ENCODE measurements at regions not wholly inside any gene's neighbourhood (a gene's known extent, or its start where the extent isn't known, plus 50 kb on each side); places are given as distances from the start of the nearest gene placed in this dataset.

- in situ Hi-C loops (cut with MboI; ENCODE audit: low sequenced_read_pairs) (no loop called here), intact Hi-C loops (cut with micrococcal nuclease) (no loop called here), dilution Hi-C loops (cut with HindIII; ENCODE audit: low sequenced_read_pairs, unreplicated experiment) (no loop called here)
- no peak overlapping the region for H3K9ac ChIP-seq (ENCODE audit: low read depth, low read length)
- no peaks in the 10 kb centered on the region for H3K4me1 ChIP-seq (ENCODE audit: control insufficient read depth, insufficient read depth, low read length)
- no peaks in the 10 kb centered on the region for H3K9me1 ChIP-seq (ENCODE audit: insufficient read depth, low read length)
- no peak overlapping the region for H3K4ac ChIP-seq (ENCODE audit: low read depth, low read length)
- H3K27me3 ChIP-seq (ENCODE audit: control insufficient read depth, insufficient read depth, low read length): no peaks in the 10 kb centered on the region
- no TSS peak for BruUV-seq (replicated peaks)
- no peak overlapping the region for H3K4me2 ChIP-seq (ENCODE audit: low read depth, low read length)
- no peak overlapping the region for H4K8ac ChIP-seq (ENCODE audit: low read depth in 2 of 2, low read length in 2 of 2)
- ATAC-seq (ENCODE audit: low read depth) (no peak), DNase-seq (no peak)
- no peaks in the 10 kb centered on the region for H3K36me3 ChIP-seq (ENCODE audit: control insufficient read depth, insufficient read depth, low read length)
- H2BK120ac ChIP-seq (ENCODE audit: low read depth, low read length): no peak overlapping the region
- H3K14ac ChIP-seq (replicated peaks; ENCODE audit: low read depth, low read length): no peak overlapping the region
- no peaks in the 10 kb centered on the region for H3K9me3 ChIP-seq (ENCODE audit: control insufficient read depth, insufficient read depth, low read length)
- ChIA-PET POLR2A (ENCODE audit: unreplicated experiment) (no interaction called here), CTCF (no interaction called here)
- no peak overlapping the region for H2BK15ac ChIP-seq (ENCODE audit: low read depth, low read length)
- no peak overlapping the region for H2AFZ ChIP-seq (replicated peaks; ENCODE audit: low read length, poor library complexity)
- H4K20me1 ChIP-seq (ENCODE audit: insufficient read depth, low read length): no peaks in the 10 kb centered on the region
- no peak overlapping the region for H3K18ac ChIP-seq (ENCODE audit: low read depth, low read length)
- no peak overlapping the region for H2BK5ac ChIP-seq (ENCODE audit: low read depth, low read length, poor library complexity, severe bottlenecking)
- H4K91ac ChIP-seq (ENCODE audit: insufficient read depth, low read depth, low read length): no peak overlapping the region
- H4K5ac ChIP-seq (ENCODE audit: low read depth, low read length): no peak overlapping the region
- no peak overlapping the region for H3K4me3 ChIP-seq (ENCODE audit: insufficient read depth, low read depth, low read length)
- H3K79me1 ChIP-seq (ENCODE audit: low read depth in 1 of 2, low read length in 2 of 2): no peaks in the 10 kb centered on the region
- no peak overlapping the region for H2AK9ac ChIP-seq (replicated peaks; ENCODE audit: low read depth, low read length, poor library complexity)
- H3K23ac ChIP-seq (ENCODE audit: low read depth, low read length): no peak overlapping the region
- no peak overlapping the region for H3K56ac ChIP-seq (ENCODE audit: extremely low read depth, insufficient read depth, low read length)
- TF ChIP-seq USF2 (IDR thresholded peaks at IDR 0.05; ENCODE audit: low read depth, low read length): no peak
- no peak for TF ChIP-seq POLR2A (IDR thresholded peaks at IDR 0.05; ENCODE audit: low read depth, low read length)
- no peak for TF ChIP-seq CHD1 (IDR thresholded peaks at IDR 0.05; ENCODE audit: low read depth, low read length)
- no peak for TF ChIP-seq RCOR1 (IDR thresholded peaks at IDR 0.05; ENCODE audit: insufficient replicate concordance, low read length)
- TF ChIP-seq FOS (IDR thresholded peaks at IDR 0.05; ENCODE audit: low read depth, low read length): no peak
- TF ChIP-seq BHLHE40 (IDR thresholded peaks at IDR 0.05; ENCODE audit: low read depth, low read length): no peak
- TF ChIP-seq NFE2L2 (IDR thresholded peaks at IDR 0.05; ENCODE audit: low read depth, low read length): no peak
- no peak for TF ChIP-seq MAZ (IDR thresholded peaks at IDR 0.05; ENCODE audit: borderline replicate concordance, low read depth, low read length)
- TF ChIP-seq ELK1 (IDR thresholded peaks at IDR 0.05; ENCODE audit: borderline replicate concordance, low read depth, low read length): no peak
- TF ChIP-seq RAD21 (IDR thresholded peaks at IDR 0.05; ENCODE audit: low read length): no peak
- no peak for TF ChIP-seq RFX5 (IDR thresholded peaks at IDR 0.05; ENCODE audit: low read depth, low read length)
- TF ChIP-seq MXI1 (IDR thresholded peaks at IDR 0.05; ENCODE audit: borderline replicate concordance, low read depth, low read length): no peak
- H2BK20ac ChIP-seq (ENCODE audit: low read depth, low read length): no peak overlapping the region
- no peak overlapping the region for H2AK5ac ChIP-seq (ENCODE audit: low read depth, low read length)
- H3K27ac ChIP-seq (ENCODE audit: insufficient read depth, low read length): no peak overlapping the region
These were observed 52.7 kb upstream of the PRSS1 start for GRCh38 chr7:142696456-142697179.
